Neural cell (in vitro differentiated cells): ENCODE measurements at regions not wholly inside any gene's neighbourhood (a gene's known extent, or its start where the extent isn't known, plus 50 kb on each side); places are given as distances from the start of the nearest gene placed in this dataset.

Experiments
- H2AFZ ChIP-seq: fragments of 200-600, 300-800 bp; sonication (generic), shearing (Covaris generic); 2 replicates; pipeline ENCODE4 v1.6.0; 2014; ENCODE audit warnings: low read depth, mild to moderate bottlenecking, antibody characterized with exemption, low read length, moderate library complexity
- H3F3A ChIP-seq: fragments of 200-600 bp; shearing (Covaris generic); 2 replicates; pipeline ENCODE4 v1.6.1; 2016; ENCODE audit warnings: mild to moderate bottlenecking, moderate library complexity, mixed read lengths, antibody characterized with exemption, low read length; ENCODE audit not compliant: insufficient read depth, poor library complexity, severe bottlenecking
- H3K27ac ChIP-seq: fragments of 200-600, 300-800 bp; sonication (generic), shearing (Covaris generic); 2 replicates; pipeline ENCODE4 v1.5.1; 2014; ENCODE audit warnings: mild to moderate bottlenecking, low read length, moderate library complexity
- H3K27me3 ChIP-seq: fragments of 300-800, 200-600 bp; sonication (generic), shearing (Covaris generic); 2 replicates; pipeline ENCODE4 v1.6.0; 2014; ENCODE audit warnings: mild to moderate bottlenecking, low read depth, low read length, moderate library complexity; ENCODE audit not compliant: insufficient read depth
- H3K36me3 ChIP-seq: fragments of 300-800, 200-600 bp; sonication (generic), shearing (Covaris generic); 2 replicates; pipeline ENCODE4 v1.5.1; 2014; ENCODE audit warnings: mild to moderate bottlenecking, antibody characterized with exemption, low read length, moderate library complexity; ENCODE audit not compliant: insufficient read depth
- H3K4me2 ChIP-seq: fragments of 300-800, 200-600 bp; sonication (generic), shearing (Covaris generic); 2 replicates; pipeline ENCODE4 v1.6.0; 2014; ENCODE audit warnings: mild to moderate bottlenecking, low read length
- H3K4me3 ChIP-seq: fragments of 300-800, 200-600 bp; sonication (generic), shearing (Covaris generic); 2 replicates; pipeline ENCODE4 v1.5.1; 2014; ENCODE audit warnings: mild to moderate bottlenecking, low read length, moderate library complexity
- H3K79me2 ChIP-seq: fragments of 200-600 bp; shearing (Covaris generic); replicated peaks from 2 replicates; pipeline ENCODE4 v1.6.0; 2014; ENCODE audit warnings: mild to moderate bottlenecking, low read length, moderate library complexity; ENCODE audit not compliant: insufficient read depth
- H3K9ac ChIP-seq: fragments of 300-800, 200-600 bp; sonication (generic), shearing (Covaris generic); 2 replicates; pipeline ENCODE4 v1.6.1; 2016; ENCODE audit warnings: mild to moderate bottlenecking, low read length, mixed read lengths
- H3K9me2 ChIP-seq: fragments of 200-600 bp; shearing (Covaris generic); 2 replicates; pipeline ENCODE4 v1.6.1; 2016; ENCODE audit warnings: mild to moderate bottlenecking, low read length, mixed read lengths; ENCODE audit not compliant: insufficient read depth
- H3K9me3 ChIP-seq: fragments of 200-600, 300-800 bp; sonication (generic), shearing (Covaris generic); 2 replicates; pipeline ENCODE4 v1.6.1; 2016; ENCODE audit warnings: mild to moderate bottlenecking, mixed run types, low read length, moderate library complexity, mixed read lengths
- H4K20me1 ChIP-seq: fragments of 200-600 bp; shearing (Covaris generic); 2 replicates; pipeline ENCODE4 v1.6.1; 2016; ENCODE audit warnings: mild to moderate bottlenecking, mixed run types; ENCODE audit not compliant: insufficient read depth
- CTCF ChIP-seq: fragments of 450-650 bp; IDR thresholded peaks from 2 replicates; pipeline ENCODE4 v1.5.1; 2014; ENCODE audit warnings: antibody characterized with exemption, mild to moderate bottlenecking, moderate library complexity; ENCODE audit not compliant: poor library complexity, severe bottlenecking
- EP300 ChIP-seq: fragments of 450-650 bp; conservative IDR thresholded peaks from 2 replicates; pipeline ENCODE4 v1.6.1; 2014; ENCODE audit warnings: antibody characterized with exemption, mild to moderate bottlenecking, moderate library complexity; ENCODE audit not compliant: poor library complexity, severe bottlenecking
- EZH2 ChIP-seq: fragments of 200-600, 300-800 bp; shearing (Covaris generic), sonication (generic); IDR thresholded peaks from 2 replicates; pipeline ENCODE4 v1.6.1; 2014; ENCODE audit warnings: antibody characterized with exemption, low read length, borderline replicate concordance, mild to moderate bottlenecking; ENCODE audit not compliant: insufficient read depth, poor library complexity, severe bottlenecking
- MXI1 ChIP-seq: fragments of 450-650 bp; conservative IDR thresholded peaks from 2 replicates; pipeline ENCODE4 v1.6.1; 2014; ENCODE audit warnings: antibody characterized with exemption, mild to moderate bottlenecking; ENCODE audit not compliant: poor library complexity, severe bottlenecking
- POLR2AphosphoS5 ChIP-seq: IDR thresholded peaks from 2 replicates; pipeline ENCODE4 v1.6.1; 2012
- RAD21 ChIP-seq: fragments of 450-650 bp; conservative IDR thresholded peaks from 2 replicates; pipeline ENCODE4 v1.6.1; 2014; ENCODE audit warnings: antibody characterized with exemption, mild to moderate bottlenecking, moderate library complexity
- REST ChIP-seq: IDR thresholded peaks from 2 replicates; pipeline ENCODE4 v1.6.1; 2012; ENCODE audit warnings: borderline replicate concordance
- SMC3 ChIP-seq: fragments of 450-650 bp; conservative IDR thresholded peaks from 2 replicates; pipeline ENCODE4 v1.6.1; 2014; ENCODE audit warnings: antibody characterized with exemption, mild to moderate bottlenecking, moderate library complexity; ENCODE audit not compliant: poor library complexity
- TAF1 ChIP-seq: IDR thresholded peaks from 2 replicates; pipeline ENCODE4 v1.6.1; 2012; ENCODE audit warnings: low read depth

GRCh38 chr12:81949416-81949815 lies 190.3 kb upstream of the PPFIA2 start:
- TF ChIP-seq RAD21 (no peak), REST (no peak), MXI1 (no peak)
- Histone ChIP-seq H3K27me3 (no peaks in the 10 kb centered on the region), H3K4me2 (no peak overlapping the region), H3K79me2 (no peaks in the 10 kb centered on the region), H3K9me2 (no peaks in the 10 kb centered on the region), H4K20me1 (no peaks in the 10 kb centered on the region), H3F3A (no peaks in the 10 kb centered on the region), H2AFZ (no peak overlapping the region), H3K27ac (no peak overlapping the region), H3K9me3 (no peaks in the 10 kb centered on the region), H3K4me3 (no peak overlapping the region), H3K9ac (no peak overlapping the region), H3K36me3 (no peaks in the 10 kb centered on the region)

- Histone ChIP-seq H3K79me2 (no peaks in the 10 kb centered on the region), H2AFZ (no peak overlapping the region), H3K27me3 (no peaks in the 10 kb centered on the region), H3F3A (no peaks in the 10 kb centered on the region), H3K9me2 (no peaks in the 10 kb centered on the region), H3K27ac (no peak overlapping the region), H3K4me2 (no peak overlapping the region), H3K4me3 (no peak overlapping the region), H3K36me3 (no peaks in the 10 kb centered on the region), H3K9me3 (no peaks in the 10 kb centered on the region), H4K20me1 (no peaks in the 10 kb centered on the region), H3K9ac (no peak overlapping the region)
- no peak for TF ChIP-seq MXI1
Observed at GRCh38 chr12:81944886-81945285, 185.7 kb upstream of the PPFIA2 start.

- Histone ChIP-seq H3K9me2 (no peaks in the 10 kb centered on the region), H3K9ac (no peak overlapping the region), H3K4me2 (no peak overlapping the region), H3K36me3 (no peaks in the 10 kb centered on the region), H3K79me2 (no peaks in the 10 kb centered on the region), H3K27me3 (no peaks in the 10 kb centered on the region), H3K9me3 (no peaks in the 10 kb centered on the region), H3F3A (no peaks in the 10 kb centered on the region), H4K20me1 (no peaks in the 10 kb centered on the region), H3K27ac (no peak overlapping the region), H3K4me3 (no peak overlapping the region), H2AFZ (no peak overlapping the region)
- no peak for TF ChIP-seq MXI1
- no peak for TF ChIP-seq RAD21
- TF ChIP-seq TAF1 = no peak
- TF ChIP-seq CTCF = no peak
- no peak for TF ChIP-seq POLR2AphosphoS5
- no peak for TF ChIP-seq REST
- TF ChIP-seq EP300 = no peak
- no peak for TF ChIP-seq SMC3
- TF ChIP-seq EZH2 = no peak
Observed at GRCh38 chr12:81942594-81942993, 183.4 kb upstream of the PPFIA2 start.
